ENCODE measurements at regions not wholly inside any gene's neighbourhood (a gene's known extent, or its start where the extent isn't known, plus 50 kb on each side); places are given as distances from the start of the nearest gene placed in this dataset.

GRCh38 chr5:89570557-89570956 lies 687.6 kb upstream of the MEF2C start:
- Histone ChIP-seq H3K4me3 (no peak overlapping the region), H3K27ac (no peak overlapping the region), H3K27me3 (no peaks in the 10 kb centered on the region), H3K36me3 (no peaks in the 10 kb centered on the region), H3K4me1 (no peaks in the 10 kb centered on the region), H3K9me3 (no peaks in the 10 kb centered on the region)
- no peak for TF ChIP-seq POLR2A (IDR thresholded peaks at IDR 0.05)
- no peak for TF ChIP-seq CTCF (IDR thresholded peaks at IDR 0.05)
- TF ChIP-seq POLR2AphosphoS5 (IDR thresholded peaks at IDR 0.05) = no peak
- intact Hi-C loops (cut with DNase I; ENCODE audit: low total_unique reads) = no loop called here
- no peak for DNase-seq (ENCODE audit: low spot score in 2 of 2)

GRCh38 chr5:89566340-89566739 lies 683.4 kb upstream of the MEF2C start:
- no peak for TF ChIP-seq CTCF (IDR thresholded peaks at IDR 0.05)
- no peaks in the 10 kb centered on the region for H3K9me3 ChIP-seq
- no peaks in the 10 kb centered on the region for H3K4me1 ChIP-seq
- DNase-seq (ENCODE audit: low spot score in 2 of 2) = no peak
- H3K4me3 ChIP-seq = no peak overlapping the region
- H3K27me3 ChIP-seq = no peaks in the 10 kb centered on the region
- H3K36me3 ChIP-seq = no peaks in the 10 kb centered on the region
- H3K27ac ChIP-seq = no peak overlapping the region
- intact Hi-C loops (cut with DNase I; ENCODE audit: low total_unique reads) = no loop called here

- Histone ChIP-seq H3K9me3 (no peaks in the 10 kb centered on the region), H3K4me3 (no peak overlapping the region), H3K36me3 (no peaks in the 10 kb centered on the region), H3K4me1 (no peaks in the 10 kb centered on the region), H3K27ac (no peak overlapping the region), H3K27me3 (no peaks in the 10 kb centered on the region)
- intact Hi-C loops (cut with DNase I; ENCODE audit: low total_unique reads) = no loop called here
- no peak for DNase-seq (ENCODE audit: low spot score in 2 of 2)
- TF ChIP-seq POLR2AphosphoS5 (IDR thresholded peaks at IDR 0.05) (no peak), POLR2A (IDR thresholded peaks at IDR 0.05) (no peak), CTCF (IDR thresholded peaks at IDR 0.05) (no peak)
Measured at GRCh38 chr5:89560696-89561095, 677.7 kb upstream of the MEF2C start.

GRCh38 chr5:89556215-89556913 lies 673.4 kb upstream of the MEF2C start:
- H3K36me3 ChIP-seq = no peaks in the 10 kb centered on the region
- no peak overlapping the region for H3K27ac ChIP-seq
- H3K4me1 ChIP-seq = no peaks in the 10 kb centered on the region
- H3K27me3 ChIP-seq = no peaks in the 10 kb centered on the region
- no peaks in the 10 kb centered on the region for H3K9me3 ChIP-seq
- TF ChIP-seq CTCF (IDR thresholded peaks at IDR 0.05) = no peak
- no peak for TF ChIP-seq POLR2A (IDR thresholded peaks at IDR 0.05)
- TF ChIP-seq POLR2AphosphoS5 (IDR thresholded peaks at IDR 0.05) = no peak
- intact Hi-C loops (cut with DNase I; ENCODE audit: low total_unique reads) = no loop called here
- no peak overlapping the region for H3K4me3 ChIP-seq
- no peak for DNase-seq (ENCODE audit: low spot score in 2 of 2)

GRCh38 chr5:89546657-89547056 lies 663.7 kb upstream of the MEF2C start:
- DNase-seq (ENCODE audit: low spot score in 2 of 2) = no peak
- TF ChIP-seq POLR2A (IDR thresholded peaks at IDR 0.05) (no peak), CTCF (IDR thresholded peaks at IDR 0.05) (no peak), POLR2AphosphoS5 (IDR thresholded peaks at IDR 0.05) (no peak)
- intact Hi-C loops (cut with DNase I; ENCODE audit: low total_unique reads) = no loop called here

More at GRCh38 chr5:89546657-89547056, 663.7 kb upstream of the MEF2C start:
- no peaks in the 10 kb centered on the region for H3K27me3 ChIP-seq
- no peaks in the 10 kb centered on the region for H3K9me3 ChIP-seq
- H3K27ac ChIP-seq = no peak overlapping the region
- no peaks in the 10 kb centered on the region for H3K36me3 ChIP-seq
- no peaks in the 10 kb centered on the region for H3K4me1 ChIP-seq
- no peak overlapping the region for H3K4me3 ChIP-seq
